Neuron (in vitro differentiated cells): ENCODE measurements at regions not wholly inside any gene's neighbourhood (a gene's known extent, or its start where the extent isn't known, plus 50 kb on each side); places are given as distances from the start of the nearest gene placed in this dataset.
"Not testable (repeated sequence)": the region's sequence is repeated elsewhere in the genome, so short reads cannot be mapped to it uniquely, and the experiment has no call there.

ENCODE experiments used
- H2AFZ ChIP-seq: one replicate; pipeline ENCODE4 v1.6.1; 2013; ENCODE audit warnings: low read depth, mild to moderate bottlenecking, inconsistent platforms, low read length, moderate library complexity
- H3K27me3 ChIP-seq: one replicate; pipeline ENCODE4 v1.6.1; 2013; ENCODE audit warnings: low read length; ENCODE audit not compliant: insufficient read depth
- H3K36me3 ChIP-seq: one replicate; pipeline ENCODE4 v1.6.1; 2013; ENCODE audit warnings: low read length; ENCODE audit not compliant: insufficient read depth
- H3K4me1 ChIP-seq: one replicate; pipeline ENCODE4 v1.6.1; 2013; ENCODE audit warnings: low read length; ENCODE audit not compliant: insufficient read depth
- H3K4me3 ChIP-seq: 2 replicates; pipeline ENCODE4 v1.5.1; 2013; ENCODE audit warnings: mild to moderate bottlenecking, low read length, moderate library complexity
- H3K9me3 ChIP-seq: one replicate; pipeline ENCODE4 v1.6.1; 2013; ENCODE audit warnings: low read length

- Histone ChIP-seq H3K27me3 (no peaks in the 10 kb centered on the region), H2AFZ (no peak overlapping the region), H3K4me3 (no peak overlapping the region), H3K4me1 (no peaks in the 10 kb centered on the region), H3K36me3 (no peaks in the 10 kb centered on the region), H3K9me3 (no peaks in the 10 kb centered on the region)
These were observed 384.7 kb downstream of the MDFIC start for GRCh38 chr7:115306586-115306985.

- Histone ChIP-seq H3K27me3 (no peaks in the 10 kb centered on the region), H3K4me3 (no peak overlapping the region), H2AFZ (no peak overlapping the region), H3K36me3 (no peaks in the 10 kb centered on the region), H3K9me3 (no peaks in the 10 kb centered on the region), H3K4me1 (no peaks in the 10 kb centered on the region)
These were observed 378.5 kb downstream of the MDFIC start for GRCh38 chr7:115300231-115300870.

DNA sequence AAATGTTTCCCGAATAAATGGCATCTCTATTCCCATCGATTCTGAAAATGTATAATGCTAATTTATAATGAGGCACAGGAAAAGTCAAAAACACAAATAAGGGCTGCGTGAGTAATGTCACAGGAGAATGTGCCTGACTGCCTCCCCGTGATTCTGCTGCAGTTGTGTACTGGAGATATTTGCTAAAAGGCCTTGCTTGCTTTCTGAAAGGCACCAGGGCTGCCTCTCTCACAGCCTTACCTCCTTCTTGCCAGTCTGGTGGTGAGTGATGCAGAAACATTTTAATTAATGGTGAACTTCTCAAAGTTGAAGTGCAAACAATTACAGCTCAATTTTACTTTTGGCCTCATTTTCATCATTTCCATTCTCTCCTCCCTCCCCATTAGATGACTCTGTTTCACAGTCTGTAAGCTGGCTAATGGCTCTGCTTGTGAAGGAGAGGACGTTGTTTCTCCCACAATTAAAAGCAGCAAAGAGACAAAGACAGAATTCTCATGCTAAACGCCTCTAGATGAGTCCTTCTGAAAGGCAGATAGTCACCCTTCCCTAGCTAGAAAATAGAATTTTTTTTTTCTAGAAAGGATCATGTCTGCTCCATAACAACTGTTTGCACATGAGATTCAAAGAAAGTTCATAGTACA is 377.6 kb downstream of the MDFIC start:
- Histone ChIP-seq H3K36me3 (no peaks in the 10 kb centered on the region), H3K4me1 (no peaks in the 10 kb centered on the region), H3K9me3 (no peaks in the 10 kb centered on the region), H3K4me3 (no peak overlapping the region), H2AFZ (no peak overlapping the region), H3K27me3 (no peaks in the 10 kb centered on the region)

- H3K4me3 ChIP-seq: no peak overlapping the region
These were observed 375.8 kb downstream of the MDFIC start for GRCh38 chr7:115297656-115298055.

DNA sequence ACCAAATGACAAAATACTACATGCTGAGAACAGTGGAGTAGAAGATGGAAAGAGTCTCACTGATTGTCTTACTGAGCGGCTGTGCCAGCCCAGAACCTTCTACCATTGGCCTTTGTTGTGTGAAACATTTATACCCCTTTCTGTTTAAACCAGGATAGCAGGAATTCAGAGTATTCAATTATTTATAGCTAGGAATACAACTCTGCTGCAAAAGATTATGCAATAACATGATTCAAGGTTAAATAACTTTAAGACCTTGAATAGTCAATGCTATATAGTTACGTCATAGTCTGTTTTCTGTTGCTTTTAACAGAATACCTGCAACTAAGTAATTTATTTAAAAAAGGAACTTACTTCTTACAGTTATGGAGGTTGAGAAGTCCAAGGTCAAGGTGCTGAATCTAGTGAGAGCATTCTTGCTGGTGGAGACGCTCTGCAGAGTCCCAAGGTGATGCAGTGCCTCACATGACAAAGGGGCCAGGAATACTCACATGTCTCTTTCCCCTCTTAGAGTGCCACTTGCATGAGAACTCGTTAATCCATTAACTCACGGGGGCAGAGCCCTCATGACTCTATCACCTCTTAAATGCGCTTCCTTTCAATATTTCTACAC is 371.8 kb downstream of the MDFIC start:
- Histone ChIP-seq H3K36me3 (no peaks in the 10 kb centered on the region), H2AFZ (no peak overlapping the region), H3K4me1 (no peaks in the 10 kb centered on the region)

More at GRCh38 chr7:115297656-115298055, 375.8 kb downstream of the MDFIC start:
- H3K4me1 ChIP-seq: no peaks in the 10 kb centered on the region
- H3K27me3 ChIP-seq: no peaks in the 10 kb centered on the region
- no peaks in the 10 kb centered on the region for H3K9me3 ChIP-seq
- H2AFZ ChIP-seq: no peak overlapping the region
- H3K36me3 ChIP-seq: no peaks in the 10 kb centered on the region

GRCh38 chr7:115292381-115292780 is 370.5 kb downstream of the MDFIC start:
- Histone ChIP-seq H2AFZ (no peak overlapping the region), H3K9me3 (no peaks in the 10 kb centered on the region), H3K4me1 (no peaks in the 10 kb centered on the region), H3K4me3 (no peak overlapping the region), H3K36me3 (no peaks in the 10 kb centered on the region), H3K27me3 (no peaks in the 10 kb centered on the region)

More for the DNA sequence above, 371.8 kb downstream of the MDFIC start:
- Histone ChIP-seq H3K9me3 (no peaks in the 10 kb centered on the region), H3K27me3 (no peaks in the 10 kb centered on the region), H3K4me3 (no peak overlapping the region)

- no peak overlapping the region for H3K4me3 ChIP-seq
- no peaks in the 10 kb centered on the region for H3K36me3 ChIP-seq
- H3K27me3 ChIP-seq: no peaks in the 10 kb centered on the region
- no peaks in the 10 kb centered on the region for H3K4me1 ChIP-seq
- H3K9me3 ChIP-seq: no peaks in the 10 kb centered on the region
- no peak overlapping the region for H2AFZ ChIP-seq
These were observed 368.1 kb downstream of the MDFIC start for GRCh38 chr7:115289971-115290370.

- Histone ChIP-seq H2AFZ (no peak overlapping the region), H3K9me3 (no peaks in the 10 kb centered on the region), H3K27me3 (no peaks in the 10 kb centered on the region), H3K4me1 (peaks cover 2% of the 10 kb centered on the region), H3K36me3 (no peaks in the 10 kb centered on the region), H3K4me3 (no peak overlapping the region)
These were observed 354.9 kb downstream of the MDFIC start for GRCh38 chr7:115276791-115277190.

DNA sequence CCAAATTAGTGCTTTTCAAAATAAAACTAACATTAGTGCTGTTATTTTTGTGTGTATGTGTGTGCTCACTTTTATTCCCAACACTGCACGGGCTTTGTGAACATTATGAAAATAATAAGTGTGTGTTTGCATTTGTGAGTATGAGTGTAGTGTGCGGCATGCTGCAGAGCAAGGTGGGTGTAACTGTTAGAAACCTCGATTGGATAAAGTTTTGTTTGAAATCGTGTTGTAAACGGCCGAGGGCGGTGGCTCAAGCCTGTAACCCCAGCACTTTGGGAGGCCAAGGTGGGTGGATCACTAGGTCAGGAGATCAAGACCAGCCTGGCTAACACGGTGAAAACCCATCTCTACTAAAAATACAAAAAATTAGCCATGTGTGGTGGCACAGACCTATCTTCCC is 352.0 kb downstream of the MDFIC start:
- not testable (repeated sequence) for H3K9me3 ChIP-seq, H3K36me3 ChIP-seq, H3K4me3 ChIP-seq, H3K27me3 ChIP-seq, H2AFZ ChIP-seq, H3K4me1 ChIP-seq

GRCh38 chr7:115273139-115273772 is 351.4 kb downstream of the MDFIC start:
- Histone ChIP-seq H3K4me1 (peaks cover 7% of the 10 kb centered on the region), H2AFZ (no peak overlapping the region), H3K36me3 (no peaks in the 10 kb centered on the region), H3K9me3 (no peaks in the 10 kb centered on the region), H3K4me3 (no peak overlapping the region), H3K27me3 (no peaks in the 10 kb centered on the region)

DNA sequence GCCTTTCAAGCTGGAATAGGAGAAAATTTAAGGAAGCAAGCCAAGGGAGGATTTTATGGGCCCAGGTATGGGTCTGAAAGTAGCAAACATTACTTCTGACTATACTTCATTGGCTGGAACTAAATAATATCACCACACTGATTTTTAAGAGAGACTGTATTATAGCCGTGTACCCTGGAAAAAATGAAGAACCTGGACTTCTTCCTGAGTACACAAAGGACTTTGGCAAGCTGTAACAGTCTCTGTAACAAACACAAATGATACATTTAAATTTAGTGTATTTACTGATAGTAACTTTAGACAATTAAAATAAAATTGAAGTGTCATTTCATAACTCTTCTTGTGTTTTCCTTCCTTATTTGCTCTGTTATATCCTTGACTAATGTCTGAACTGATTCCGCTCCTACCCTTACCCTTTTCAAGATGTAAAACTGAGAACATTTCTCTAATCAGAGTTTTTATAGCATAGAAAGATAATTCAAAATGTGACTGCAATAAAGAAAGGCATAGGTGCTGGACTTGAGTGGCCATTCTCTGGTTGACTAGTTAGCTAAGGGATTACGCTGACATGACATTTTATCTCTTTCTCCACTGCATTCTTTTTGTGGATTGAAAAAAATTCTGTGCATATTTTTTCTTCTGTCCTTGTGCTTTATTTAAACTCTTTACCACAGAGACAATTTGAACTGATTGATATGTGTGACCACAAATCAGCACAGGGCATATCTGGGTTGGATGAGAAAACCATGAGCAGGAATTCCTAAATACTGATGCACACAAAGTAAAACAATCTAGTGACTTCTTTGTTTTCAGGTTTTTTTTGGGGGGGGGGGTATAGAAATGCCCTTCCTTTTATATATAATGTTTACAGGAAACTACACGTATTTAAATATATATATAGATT is 349.7 kb downstream of the MDFIC start:
- H2AFZ ChIP-seq: no peak overlapping the region
- H3K4me3 ChIP-seq: no peak overlapping the region
- peaks cover 7% of the 10 kb centered on the region for H3K4me1 ChIP-seq
- H3K27me3 ChIP-seq: no peaks in the 10 kb centered on the region
- H3K36me3 ChIP-seq: no peaks in the 10 kb centered on the region
- no peaks in the 10 kb centered on the region for H3K9me3 ChIP-seq

DNA sequence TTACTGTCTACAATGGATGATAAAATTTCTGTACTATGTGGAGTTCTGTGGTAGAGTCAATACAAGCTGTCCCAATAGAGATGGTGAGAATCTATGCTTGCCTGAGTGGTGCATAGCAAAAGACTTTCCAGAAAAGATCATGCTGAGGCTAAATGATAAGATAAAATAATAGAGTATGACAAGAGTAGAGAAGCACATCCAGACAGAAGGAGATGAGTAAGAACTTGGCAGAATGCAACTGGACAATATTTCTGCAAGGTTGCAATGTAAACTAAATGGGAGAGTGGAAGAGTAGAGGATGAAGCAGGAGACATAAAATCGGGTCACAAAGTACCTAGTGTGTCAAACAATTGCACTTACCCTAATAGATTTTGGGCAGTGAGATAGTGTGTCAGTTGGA is 347.6 kb downstream of the MDFIC start:
- H3K4me1 ChIP-seq: peaks cover 7% of the 10 kb centered on the region
- no peaks in the 10 kb centered on the region for H3K9me3 ChIP-seq
- no peaks in the 10 kb centered on the region for H3K27me3 ChIP-seq
- H3K36me3 ChIP-seq: no peaks in the 10 kb centered on the region
- no peak overlapping the region for H2AFZ ChIP-seq
- H3K4me3 ChIP-seq: no peak overlapping the region
